Activated T-helper 1 cell treated with Interleukin-2 at 50 U/mL for 16 hours (primary cell): ENCODE measurements at regions not wholly inside any gene's neighbourhood (a gene's known extent, or its start where the extent isn't known, plus 50 kb on each side); places are given as distances from the start of the nearest gene placed in this dataset.
"Not testable (repeated sequence)": the region's sequence is repeated elsewhere in the genome, so short reads cannot be mapped to it uniquely, and the experiment has no call there.

ENCODE experiments used
- DNase-seq: peaks from one replicate; pipeline ENCODE4 v3.0.0-alpha.2; 2020; ENCODE audit warnings: low read depth

- DNase-seq = not testable (repeated sequence)
Observed at GRCh38 chr5:134471858-134472449, 53.5 kb upstream of the JADE2 start.

- no peak for DNase-seq
Observed at GRCh38 chr5:134468921-134469400, 56.5 kb upstream of the JADE2 start.

GRCh38 chr5:134467231-134467630 is 55.5 kb upstream of the CDKN2AIPNL start:
- no peak for DNase-seq

- DNase-seq = peak; percentile 22
Observed at GRCh38 chr5:134466241-134467069, 54.8 kb upstream of the CDKN2AIPNL start.

- peak; percentile 39 for DNase-seq
Observed at GRCh38 chr5:134465816-134466240, 54.1 kb upstream of the CDKN2AIPNL start.

GRCh38 chr5:134464988-134465815 is 53.5 kb upstream of the CDKN2AIPNL start:
- DNase-seq = no peak

GRCh38 chr5:134463991-134464760 is 52.5 kb upstream of the CDKN2AIPNL start:
- DNase-seq = no peak

- no peak for DNase-seq
Observed at GRCh38 chr5:134463176-134463720, 51.6 kb upstream of the CDKN2AIPNL start.

GRCh38 chr5:134462761-134463160 is 51.1 kb upstream of the CDKN2AIPNL start:
- DNase-seq = no peak

- DNase-seq = no peak
Observed at GRCh38 chr5:134462047-134462575, 50.4 kb upstream of the CDKN2AIPNL start.
